H1 (cell line): ENCODE measurements at regions not wholly inside any gene's neighbourhood (a gene's known extent, or its start where the extent isn't known, plus 50 kb on each side); places are given as distances from the start of the nearest gene placed in this dataset.
"Not testable (repeated sequence)": the region's sequence is repeated elsewhere in the genome, so short reads cannot be mapped to it uniquely, and the experiment has no call there.

Experiments used
- CTCF ChIA-PET: fragments of 300-600 bp; sonication (Branson Sonifier 250); formaldehyde crosslinking; loops from one replicate; lab custom pipeline; 2021; ENCODE audit not compliant: partially characterized antibody; lab: Charles Lee
- POLR2A ChIA-PET: fragments of 300-600 bp; sonication (Branson Sonifier 250); formaldehyde crosslinking; loops from one replicate; lab custom pipeline; 2021; ENCODE audit warnings: inconsistent platforms; ENCODE audit not compliant: partially characterized antibody; lab: Charles Lee
- DNase-seq, 2 experiments: peaks; one replicate each; pipeline versions ENCODE4 v3.0.0 to v3.0.0-alpha.2; 2010 to 2022; ENCODE audit warnings: low spot score in 2 of 2, low read depth in 1 of 2, mixed read lengths in 1 of 2
- FAIRE-seq: peaks from 2 replicates; lab custom pipeline; 2011; peaks lifted over from hg19 to GRCh38; lab: Jason Lieb, UNC
- H2AFZ ChIP-seq: 2 replicates; pipeline ENCODE4 v1.8.1; 2012; ENCODE audit warnings: low read length, inconsistent platforms
- H2AK5ac ChIP-seq: 2 replicates; pipeline ENCODE4 v1.6.1; 2013; ENCODE audit warnings: low read depth, low read length
- H2BK120ac ChIP-seq: replicated peaks from 2 replicates; pipeline ENCODE3; 2013; ENCODE audit warnings: low read depth, low read length, inconsistent platforms
- H2BK12ac ChIP-seq: 2 replicates; pipeline ENCODE4 v1.6.1; 2013; ENCODE audit warnings: low read depth, low read length
- H2BK15ac ChIP-seq: 2 replicates; pipeline ENCODE4 v1.6.1; 2013; ENCODE audit warnings: low read length
- H2BK20ac ChIP-seq: 2 replicates; pipeline ENCODE4 v1.6.1; 2013; ENCODE audit warnings: low read length
- H2BK5ac ChIP-seq: 2 replicates; pipeline ENCODE4 v1.6.1; 2013; ENCODE audit warnings: low read depth, low read length
- H3K14ac ChIP-seq: 2 replicates; pipeline ENCODE4 v1.6.1; 2013; ENCODE audit warnings: inconsistent platforms; ENCODE audit not compliant: insufficient read length
- H3K18ac ChIP-seq: 2 replicates; pipeline ENCODE4 v1.6.1; 2013; ENCODE audit warnings: low read length; ENCODE audit errors: extremely low read depth
- H3K23ac ChIP-seq: 2 replicates; pipeline ENCODE4 v1.6.1; 2013; ENCODE audit warnings: inconsistent platforms; ENCODE audit not compliant: insufficient read length
- H3K23me2 ChIP-seq: 2 replicates; pipeline ENCODE4 v1.6.1; 2013; ENCODE audit warnings: low read depth, low read length
- H3K27ac ChIP-seq: 2 replicates; pipeline ENCODE4 v1.6.1; 2011; ENCODE audit warnings: low read depth, low read length, inconsistent platforms
- H3K27me3 ChIP-seq, 4 experiments: replicated peaks in 1 of 4; 1 replicate in 1 of 4; 2 replicates in 3 of 4; pipeline versions ENCODE4 v1.6.1 to v1.8.1; 2011 to 2013; ENCODE audit warnings: low read length in 3 of 4, mild to moderate bottlenecking in 3 of 4, inconsistent platforms in 2 of 4, mixed read lengths in 2 of 4, moderate library complexity in 1 of 4; ENCODE audit not compliant: control insufficient read depth in 3 of 4, insufficient read depth in 3 of 4; ENCODE audit errors: extremely low read depth in 1 of 4
- H3K36me3 ChIP-seq, 4 experiments: 2 replicates each; pipeline versions ENCODE4 v1.6.1 to v1.8.1; 2011 to 2013; ENCODE audit warnings: mild to moderate bottlenecking in 4 of 4, low read length in 3 of 4, moderate library complexity in 2 of 4, control low read depth in 1 of 4, inconsistent platforms in 1 of 4; ENCODE audit not compliant: insufficient read depth in 4 of 4, control insufficient read depth in 2 of 4
- H3K4ac ChIP-seq: replicated peaks from 2 replicates; pipeline ENCODE3; 2013; ENCODE audit warnings: low read length, low read depth, mixed read lengths, inconsistent platforms; ENCODE audit not compliant: insufficient read length
- H3K4me1 ChIP-seq, 4 experiments: replicated peaks in 1 of 4; 1 replicate in 1 of 4; 2 replicates in 3 of 4; pipeline versions ENCODE4 v1.6.1 to v1.8.1; 2011 to 2013; ENCODE audit warnings: low read length in 3 of 4, inconsistent platforms in 2 of 4, mixed read lengths in 1 of 4; ENCODE audit not compliant: insufficient read depth in 4 of 4, control insufficient read depth in 3 of 4
- H3K4me2 ChIP-seq, 2 experiments: 2 replicates each; pipeline versions ENCODE4 v1.6.1 to v1.8.1; 2011 to 2013; ENCODE audit warnings: low read depth in 2 of 2, low read length in 2 of 2, control low read depth in 1 of 2, inconsistent platforms in 1 of 2, mild to moderate bottlenecking in 1 of 2; ENCODE audit not compliant: insufficient read depth in 1 of 2
- H3K4me3 ChIP-seq, 4 experiments: fragments of 200-600, 300-600 bp in 1 of 4; sonication (generic), shearing (Covaris generic), sonication (Bioruptor Twin) in 1 of 4; 2 replicates each; pipeline versions ENCODE4 v1.5.1 to v1.8.1; 2011 to 2016; ENCODE audit warnings: low read length in 4 of 4, low read depth in 3 of 4, control low read depth in 2 of 4, inconsistent platforms in 2 of 4, mild to moderate bottlenecking in 2 of 4, mixed read lengths in 1 of 4, moderate library complexity in 1 of 4; ENCODE audit not compliant: insufficient read depth in 2 of 4; ENCODE audit errors: extremely low read depth in 1 of 4
- H3K56ac ChIP-seq: replicated peaks from 2 replicates; pipeline ENCODE3; 2013; ENCODE audit warnings: low read depth, mild to moderate bottlenecking, mixed read lengths, low read length, inconsistent platforms; ENCODE audit not compliant: insufficient read length
- H3K79me1 ChIP-seq: 2 replicates; pipeline ENCODE4 v1.6.1; 2013; ENCODE audit warnings: low read depth, low read length, control low read depth
- H3K79me2 ChIP-seq, 2 experiments: 2 replicates each; pipeline versions ENCODE4 v1.6.1 to v1.8.1; 2012 to 2013; ENCODE audit warnings: low read length in 2 of 2, mild to moderate bottlenecking in 2 of 2, inconsistent platforms in 1 of 2; ENCODE audit not compliant: insufficient read depth in 2 of 2, control insufficient read depth in 1 of 2
- H3K9ac ChIP-seq, 4 experiments: replicated peaks in 1 of 4; 1 replicate in 1 of 4; 2 replicates in 3 of 4; pipeline versions ENCODE4 v1.6.1 to v1.8.1; 2011 to 2013; ENCODE audit warnings: low read depth in 3 of 4, low read length in 3 of 4, control low read depth in 2 of 4, mild to moderate bottlenecking in 2 of 4, moderate library complexity in 2 of 4, inconsistent platforms in 1 of 4; ENCODE audit errors: extremely low read depth in 1 of 4
- H3K9me3 ChIP-seq, 2 experiments: 2 replicates each; pipeline versions ENCODE4 v1.6.1 to v1.8.1; 2012 to 2013; ENCODE audit warnings: mild to moderate bottlenecking in 2 of 2, moderate library complexity in 2 of 2, control low read depth in 1 of 2, inconsistent platforms in 1 of 2, low read depth in 1 of 2, low read length in 1 of 2, mixed read lengths in 1 of 2; ENCODE audit not compliant: insufficient read depth in 2 of 2
- H4K20me1 ChIP-seq, 2 experiments: replicated peaks in 1 of 2; 2 replicates each; pipeline versions ENCODE3 to v1.8.1; 2011 to 2013; ENCODE audit warnings: inconsistent platforms in 2 of 2, low read length in 2 of 2, mild to moderate bottlenecking in 1 of 2; ENCODE audit not compliant: insufficient read depth in 2 of 2, control insufficient read depth in 1 of 2
- H4K5ac ChIP-seq: 2 replicates; pipeline ENCODE4 v1.6.1; 2013; ENCODE audit warnings: low read length, low read depth, mixed read lengths, inconsistent platforms; ENCODE audit not compliant: insufficient read length
- H4K8ac ChIP-seq: 2 replicates; pipeline ENCODE4 v1.8.0; 2013; ENCODE audit warnings: mild to moderate bottlenecking, moderate library complexity, low read length, inconsistent platforms; ENCODE audit not compliant: insufficient read depth; ENCODE audit errors: extremely low read depth
- H4K91ac ChIP-seq: replicated peaks from 2 replicates; pipeline ENCODE3; 2013; ENCODE audit warnings: low read length, mixed read lengths, inconsistent platforms; ENCODE audit not compliant: insufficient read length
- WGBS, 2 experiments: shearing (Covaris generic) in 1 of 2; methylation state at CpG; one replicate each; pipeline versions ENCODE4 v1.1.6 to v1.1.7; 2013 to 2015; ENCODE audit warnings: low lambda C conversion rate in 2 of 2, mixed read lengths in 2 of 2, inconsistent platforms in 1 of 2, low coverage in 1 of 2, missing lambda C conversion rate in 1 of 2; ENCODE audit not compliant: insufficient replicate concordance in 2 of 2, insufficient coverage in 1 of 2, insufficient read length in 1 of 2; ENCODE audit errors: extremely low coverage in 1 of 2, missing lambda C conversion rate in 1 of 2; 5-methylcytosine and 5-hydroxymethylcytosine counted together

- peaks cover 6 to 10% of the 10 kb centered on the region in 2 experiments; a peak in 3 of 4 replicates for H3K9me3 ChIP-seq
- WGBS, 2 experiments = 90% methylated on average over 1 of the region's 1 CpG; no CpG with 5 or more reads in 1 of the 2 experiments
Measured at GRCh38 chr3:13733726-13734125, 146.1 kb downstream of the WNT7A start.

More at GRCh38 chr3:13733726-13734125, 146.1 kb downstream of the WNT7A start:
- H2BK5ac ChIP-seq, H3K27ac ChIP-seq, CTCF ChIA-PET, H3K36me3 ChIP-seq, POLR2A ChIA-PET, H2BK15ac ChIP-seq, H3K79me2 ChIP-seq, H2BK120ac ChIP-seq, H3K56ac ChIP-seq, H2AK5ac ChIP-seq, DNase-seq, H2BK20ac ChIP-seq, H3K4me2 ChIP-seq, H4K20me1 ChIP-seq, H3K23me2 ChIP-seq, H4K8ac ChIP-seq, H2AFZ ChIP-seq, H4K5ac ChIP-seq, H3K27me3 ChIP-seq, H3K23ac ChIP-seq, H4K91ac ChIP-seq, FAIRE-seq, H3K4ac ChIP-seq, H3K79me1 ChIP-seq, H2BK12ac ChIP-seq, H3K14ac ChIP-seq, H3K4me3 ChIP-seq, H3K4me1 ChIP-seq, H3K9ac ChIP-seq, H3K18ac ChIP-seq: not testable (repeated sequence)
